Upper lobe of right lung (tissue), 1 donor: ENCODE measurements at regions not wholly inside any gene's neighbourhood (a gene's known extent, or its start where the extent isn't known, plus 50 kb on each side); places are given as distances from the start of the nearest gene placed in this dataset.

Source experiments
- ATAC-seq: fragments of 200-7000 bp; cut with Tn5 transposase; one replicate; pipeline ENCODE4 v1.9.1; 2020; ENCODE audit warnings: mild to moderate bottlenecking, moderate library complexity
- DNase-seq: peaks from one replicate; pipeline ENCODE4 v3.0.0-alpha.2; 2020
- H3K27ac ChIP-seq: fragments of 200-600 bp; one replicate; pipeline ENCODE4 v1.8.0; 2022
- H3K27me3 ChIP-seq: fragments of 200-600 bp; one replicate; pipeline ENCODE4 v1.8.0; 2022; ENCODE audit warnings: mild to moderate bottlenecking
- H3K36me3 ChIP-seq: fragments of 200-600 bp; one replicate; pipeline ENCODE4 v1.8.0; 2022
- H3K4me1 ChIP-seq: fragments of 200-600 bp; one replicate; pipeline ENCODE4 v1.8.0; 2022
- H3K4me3 ChIP-seq: fragments of 200-600 bp; one replicate; pipeline ENCODE4 v1.8.0; 2022; ENCODE audit warnings: mild to moderate bottlenecking
- H3K9me3 ChIP-seq: fragments of 200-600 bp; one replicate; pipeline ENCODE4 v1.8.0; 2022
- intact Hi-C: fragments of 100-400 bp; cut with DNase I; formaldehyde crosslinking; loops from one replicate; pipeline ENCODE4 v1.11.0; 2022
- TF ChIP-seq, protein P1 (sequence below): fragments of 200-600 bp; IDR thresholded peaks from one replicate; pipeline ENCODE4 v1.8.0; 2022; ENCODE audit warnings: antibody characterized with exemption
- donor health status: DM: no; HTN: yes; CAD: no; lungs with severe emphysema.

DNA sequence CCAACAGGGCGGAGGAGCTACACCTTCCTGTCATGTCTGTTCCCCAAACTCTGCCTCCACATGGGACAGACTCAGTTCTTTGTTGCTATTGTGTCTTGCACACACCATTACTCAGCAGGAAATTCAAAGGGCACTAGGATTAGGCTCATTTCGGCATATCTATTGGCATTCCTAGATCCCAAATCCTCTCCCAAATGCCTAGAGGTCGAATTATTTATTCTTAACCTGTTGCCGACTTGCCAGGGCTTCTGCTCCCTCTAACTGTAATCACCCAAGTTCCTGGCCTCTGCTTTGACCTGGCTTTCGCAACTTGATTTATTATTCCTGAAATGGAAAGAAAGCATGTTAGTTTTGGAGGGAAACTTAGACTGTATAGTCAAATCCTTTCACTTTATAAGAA, 67.8 kb upstream of the ST6GAL2 start:
- TF ChIP-seq, protein P1, sequence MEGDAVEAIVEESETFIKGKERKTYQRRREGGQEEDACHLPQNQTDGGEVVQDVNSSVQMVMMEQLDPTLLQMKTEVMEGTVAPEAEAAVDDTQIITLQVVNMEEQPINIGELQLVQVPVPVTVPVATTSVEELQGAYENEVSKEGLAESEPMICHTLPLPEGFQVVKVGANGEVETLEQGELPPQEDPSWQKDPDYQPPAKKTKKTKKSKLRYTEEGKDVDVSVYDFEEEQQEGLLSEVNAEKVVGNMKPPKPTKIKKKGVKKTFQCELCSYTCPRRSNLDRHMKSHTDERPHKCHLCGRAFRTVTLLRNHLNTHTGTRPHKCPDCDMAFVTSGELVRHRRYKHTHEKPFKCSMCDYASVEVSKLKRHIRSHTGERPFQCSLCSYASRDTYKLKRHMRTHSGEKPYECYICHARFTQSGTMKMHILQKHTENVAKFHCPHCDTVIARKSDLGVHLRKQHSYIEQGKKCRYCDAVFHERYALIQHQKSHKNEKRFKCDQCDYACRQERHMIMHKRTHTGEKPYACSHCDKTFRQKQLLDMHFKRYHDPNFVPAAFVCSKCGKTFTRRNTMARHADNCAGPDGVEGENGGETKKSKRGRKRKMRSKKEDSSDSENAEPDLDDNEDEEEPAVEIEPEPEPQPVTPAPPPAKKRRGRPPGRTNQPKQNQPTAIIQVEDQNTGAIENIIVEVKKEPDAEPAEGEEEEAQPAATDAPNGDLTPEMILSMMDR = no peak
- no peaks in the 10 kb centered on the region for H3K27me3 ChIP-seq
- H3K27ac ChIP-seq = no peak overlapping the region
- no peak for DNase-seq
- H3K36me3 ChIP-seq = no peaks in the 10 kb centered on the region
- no peaks in the 10 kb centered on the region for H3K4me1 ChIP-seq
- intact Hi-C loops = no loop called here
- H3K4me3 ChIP-seq = no peak overlapping the region
- no peak for ATAC-seq
- no peaks in the 10 kb centered on the region for H3K9me3 ChIP-seq

DNA sequence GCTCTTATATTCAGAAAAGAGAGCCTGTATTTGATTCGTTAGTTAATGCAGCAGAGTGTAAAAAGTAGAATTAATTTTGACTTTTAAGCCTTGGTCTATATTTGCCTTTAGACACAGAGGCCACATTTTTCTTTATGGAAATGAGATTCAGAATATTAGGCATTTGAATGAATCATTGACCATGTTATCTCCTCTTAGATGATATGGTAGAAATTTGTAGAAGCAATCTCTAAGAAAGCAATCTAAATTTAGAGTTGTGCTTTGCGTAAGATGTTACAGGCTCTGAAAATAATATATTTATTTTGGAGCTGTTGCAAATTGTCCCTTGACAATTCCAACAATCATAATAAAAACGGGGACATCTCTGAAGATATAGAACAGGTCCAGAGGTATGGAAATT, 68.3 kb upstream of the ST6GAL2 start:
- no peaks in the 10 kb centered on the region for H3K9me3 ChIP-seq
- intact Hi-C loops = no loop called here
- ATAC-seq = no peak
- no peaks in the 10 kb centered on the region for H3K27me3 ChIP-seq
- DNase-seq = no peak
- no peaks in the 10 kb centered on the region for H3K4me1 ChIP-seq
- TF ChIP-seq, protein P1 = no peak
- H3K36me3 ChIP-seq = no peaks in the 10 kb centered on the region
- H3K27ac ChIP-seq = no peak overlapping the region
- H3K4me3 ChIP-seq = no peak overlapping the region

DNA sequence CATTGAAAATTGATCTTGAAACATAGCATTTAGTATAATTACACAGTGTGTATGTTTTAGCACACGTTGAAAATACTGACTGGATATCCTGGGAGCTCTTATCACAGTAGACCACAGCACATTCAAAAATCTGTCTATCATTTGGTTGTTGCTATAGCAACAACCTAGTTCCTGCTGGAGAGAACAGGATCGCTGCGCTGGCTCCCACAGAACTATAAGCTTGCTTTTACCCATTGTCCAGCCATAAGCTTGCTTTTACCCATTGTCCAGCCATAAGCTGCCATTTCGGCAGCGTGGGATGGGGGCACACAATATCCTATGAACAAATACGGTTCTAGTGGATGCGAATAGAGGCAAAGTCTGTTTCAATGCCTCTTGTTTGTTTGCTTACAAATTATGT, 70.4 kb upstream of the ST6GAL2 start:
- H3K4me1 ChIP-seq = no peaks in the 10 kb centered on the region
- H3K27ac ChIP-seq = no peak overlapping the region
- H3K27me3 ChIP-seq = no peaks in the 10 kb centered on the region
- no peaks in the 10 kb centered on the region for H3K9me3 ChIP-seq
- no peak overlapping the region for H3K4me3 ChIP-seq
- ATAC-seq (no peak), DNase-seq (no peak)
- TF ChIP-seq, protein P1 = no peak
- intact Hi-C loops = no loop called here
- no peaks in the 10 kb centered on the region for H3K36me3 ChIP-seq

DNA sequence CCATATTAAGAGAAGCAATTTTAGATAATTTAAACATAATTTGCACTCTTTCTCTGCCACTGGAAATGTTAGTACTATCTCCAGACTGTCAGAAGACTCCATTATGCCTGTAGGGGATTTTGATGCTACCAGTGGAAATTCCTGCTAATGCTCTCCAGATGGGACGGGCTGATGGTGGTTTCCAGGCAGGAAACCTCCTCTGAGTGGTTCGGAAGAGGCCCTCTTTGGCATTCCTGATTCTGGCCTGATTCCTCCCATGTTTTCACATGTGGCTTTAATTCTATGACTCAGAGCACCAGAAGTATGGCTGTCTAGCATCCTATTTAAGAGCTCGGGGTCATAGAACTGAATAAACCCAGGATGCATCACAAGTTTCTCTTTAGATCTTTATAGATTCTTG, 70.9 kb upstream of the ST6GAL2 start:
- TF ChIP-seq, protein P1 = no peak
- intact Hi-C loops = no loop called here
- Histone ChIP-seq H3K27me3 (no peaks in the 10 kb centered on the region), H3K27ac (no peak overlapping the region), H3K9me3 (no peaks in the 10 kb centered on the region), H3K36me3 (no peaks in the 10 kb centered on the region), H3K4me1 (no peaks in the 10 kb centered on the region), H3K4me3 (no peak overlapping the region)
- no peak for DNase-seq
- no peak for ATAC-seq

DNA sequence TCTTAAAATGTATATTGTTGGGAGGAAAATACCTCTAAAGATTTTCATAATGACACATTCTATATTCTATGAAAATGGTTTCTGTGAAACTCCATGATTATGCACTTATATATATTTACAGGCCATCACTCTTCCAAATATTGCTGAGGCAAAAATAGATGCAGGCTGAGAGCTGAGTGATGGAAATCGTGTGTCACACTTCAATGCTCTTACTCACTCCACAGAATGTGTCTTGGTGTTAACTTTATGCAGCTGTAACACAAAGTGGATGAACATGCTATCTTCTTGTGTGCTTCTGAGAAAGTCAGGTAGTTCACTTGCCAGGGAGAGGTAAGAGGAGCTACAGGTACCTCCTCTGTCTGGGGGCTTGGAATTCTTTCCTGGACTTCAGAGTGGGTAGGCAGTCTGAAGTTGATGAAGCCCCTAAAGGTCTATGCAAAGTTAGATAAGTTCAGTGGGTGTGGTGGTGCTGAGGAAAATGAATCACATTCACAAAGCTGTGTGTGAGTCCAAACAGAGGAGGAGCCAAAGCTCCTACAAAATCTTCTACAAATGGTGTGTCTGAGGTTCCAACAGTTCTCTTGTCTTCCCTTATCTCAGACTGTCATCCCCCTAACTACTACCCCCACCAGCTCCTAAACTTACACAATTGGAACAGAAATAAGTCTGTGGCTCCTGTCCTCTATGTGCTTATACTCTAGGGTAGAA, 74.2 kb upstream of the ST6GAL2 start:
- DNase-seq (no peak), ATAC-seq (no peak)
- H3K27ac ChIP-seq = no peak overlapping the region
- H3K9me3 ChIP-seq = no peaks in the 10 kb centered on the region
- TF ChIP-seq, protein P1 = no peak
- no peaks in the 10 kb centered on the region for H3K27me3 ChIP-seq
- H3K36me3 ChIP-seq = no peaks in the 10 kb centered on the region
- H3K4me1 ChIP-seq = no peaks in the 10 kb centered on the region
- intact Hi-C loops = no loop called here
- no peak overlapping the region for H3K4me3 ChIP-seq

DNA sequence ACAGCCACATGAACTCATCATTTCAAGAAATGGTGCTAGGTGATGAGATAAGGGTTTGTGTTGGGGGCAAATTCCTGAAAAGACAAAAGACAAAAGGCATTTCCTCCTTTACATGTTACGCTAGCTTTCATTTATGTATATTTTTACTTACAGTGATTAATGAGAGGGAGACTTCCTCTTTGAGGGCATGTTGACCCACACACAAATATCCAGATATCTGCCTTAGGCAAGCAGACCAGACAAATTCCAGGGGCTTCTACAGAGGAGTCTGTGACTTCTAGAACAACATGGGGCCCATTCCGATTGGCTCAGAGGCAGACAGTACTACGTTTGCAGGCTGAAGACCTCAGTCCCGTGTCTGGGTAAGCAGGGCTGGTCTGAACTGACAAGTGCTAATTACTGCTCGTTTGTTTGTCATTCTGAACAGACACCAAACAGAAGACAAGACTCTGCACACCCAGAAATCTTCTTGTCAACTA, 74.8 kb upstream of the ST6GAL2 start:
- DNase-seq = no peak
- no peak for ATAC-seq
- Histone ChIP-seq H3K27me3 (no peaks in the 10 kb centered on the region), H3K4me1 (no peaks in the 10 kb centered on the region), H3K9me3 (no peaks in the 10 kb centered on the region), H3K4me3 (no peak overlapping the region), H3K36me3 (no peaks in the 10 kb centered on the region), H3K27ac (no peak overlapping the region)
- intact Hi-C loops = no loop called here
- TF ChIP-seq, protein P1 = no peak
